CD1c-positive myeloid dendritic cell (primary cell): ENCODE measurements at regions not wholly inside any gene's neighbourhood (a gene's known extent, or its start where the extent isn't known, plus 50 kb on each side); places are given as distances from the start of the nearest gene placed in this dataset.

Source experiments
- DNase-seq: peaks from one replicate; pipeline ENCODE4 v3.0.0-alpha.2; 2016; ENCODE audit errors: extremely low spot score

- DNase-seq = peak; percentile 83
These were observed 205.7 kb upstream of the ZPLD1 start for GRCh38 chr3:102229062-102229655.

- no peak for DNase-seq
These were observed 204.8 kb upstream of the ZPLD1 start for GRCh38 chr3:102230057-102230456.

- DNase-seq = no peak
These were observed 200.9 kb upstream of the ZPLD1 start for GRCh38 chr3:102233881-102234280.

- DNase-seq = peak; percentile 44
These were observed 199.1 kb upstream of the ZPLD1 start for GRCh38 chr3:102235679-102236078.

GRCh38 chr3:102237181-102237580 is 197.6 kb upstream of the ZPLD1 start:
- no peak for DNase-seq

GRCh38 chr3:102237838-102238237 is 197.0 kb upstream of the ZPLD1 start:
- DNase-seq = no peak

GRCh38 chr3:102238362-102238761 is 196.5 kb upstream of the ZPLD1 start:
- no peak for DNase-seq

- no peak for DNase-seq
These were observed 194.1 kb upstream of the ZPLD1 start for GRCh38 chr3:102240720-102241119.

GRCh38 chr3:102248981-102249705 is 185.7 kb upstream of the ZPLD1 start:
- no peak for DNase-seq

- DNase-seq = no peak
These were observed 179.1 kb upstream of the ZPLD1 start for GRCh38 chr3:102255736-102256135.

GRCh38 chr3:102258666-102259227 is 176.1 kb upstream of the ZPLD1 start:
- DNase-seq = no peak

GRCh38 chr3:102259663-102260062 is 175.2 kb upstream of the ZPLD1 start:
- no peak for DNase-seq

GRCh38 chr3:102265720-102266119 is 169.1 kb upstream of the ZPLD1 start:
- no peak for DNase-seq

- DNase-seq = no peak
These were observed 165.4 kb upstream of the ZPLD1 start for GRCh38 chr3:102269406-102269805.

- no peak for DNase-seq
These were observed 144.6 kb upstream of the ZPLD1 start for GRCh38 chr3:102290241-102290640.

- no peak for DNase-seq
These were observed 139.1 kb upstream of the ZPLD1 start for GRCh38 chr3:102295756-102296155.

- DNase-seq = no peak
These were observed 137.7 kb upstream of the ZPLD1 start for GRCh38 chr3:102297072-102297658.

- DNase-seq = no peak
These were observed 135.5 kb upstream of the ZPLD1 start for GRCh38 chr3:102299125-102299877.

GRCh38 chr3:102301155-102301880 is 133.5 kb upstream of the ZPLD1 start:
- no peak for DNase-seq

- no peak for DNase-seq
These were observed 132.8 kb upstream of the ZPLD1 start for GRCh38 chr3:102302020-102302419.

GRCh38 chr3:102304550-102304949 is 130.3 kb upstream of the ZPLD1 start:
- DNase-seq = no peak

- no peak for DNase-seq
These were observed 127.4 kb upstream of the ZPLD1 start for GRCh38 chr3:102307442-102307841.
